ENCODE measurements at regions not wholly inside any gene's neighbourhood (a gene's known extent, or its start where the extent isn't known, plus 50 kb on each side); places are given as distances from the start of the nearest gene placed in this dataset.

DNA sequence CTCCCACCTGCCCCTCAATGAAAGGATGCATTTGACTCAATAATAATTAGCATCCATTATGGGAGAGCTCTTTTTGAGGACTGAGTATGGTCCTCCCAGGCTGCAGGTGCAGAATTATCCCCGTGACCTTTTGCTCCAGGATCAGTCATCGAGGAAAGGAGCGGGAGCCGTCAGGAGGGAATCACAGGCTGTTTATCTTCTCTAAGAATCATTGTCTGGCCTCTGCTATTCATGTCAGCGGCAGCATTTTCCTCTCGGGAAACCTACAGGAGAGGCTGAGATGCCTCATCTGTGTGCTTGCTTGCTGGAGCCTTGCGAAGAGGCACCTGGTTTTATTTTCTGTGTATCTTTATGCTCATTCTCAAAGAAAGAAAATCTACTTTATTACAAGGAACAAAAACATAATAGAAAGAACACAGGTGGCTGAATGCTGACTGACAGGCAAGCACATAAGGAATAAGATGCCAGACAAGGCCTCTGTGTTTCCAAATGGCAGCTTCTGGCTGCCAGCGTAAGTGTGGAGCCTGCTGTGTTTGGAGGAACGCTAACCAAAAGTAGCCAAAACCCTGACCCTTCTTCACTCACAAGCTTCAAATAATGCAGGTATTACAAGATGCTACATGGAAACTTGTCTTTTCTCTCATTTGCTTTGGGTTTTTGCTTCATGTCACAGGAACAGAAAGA is 539.1 kb upstream of the MARCKS start:
- TF ChIP-seq, protein P1, sequence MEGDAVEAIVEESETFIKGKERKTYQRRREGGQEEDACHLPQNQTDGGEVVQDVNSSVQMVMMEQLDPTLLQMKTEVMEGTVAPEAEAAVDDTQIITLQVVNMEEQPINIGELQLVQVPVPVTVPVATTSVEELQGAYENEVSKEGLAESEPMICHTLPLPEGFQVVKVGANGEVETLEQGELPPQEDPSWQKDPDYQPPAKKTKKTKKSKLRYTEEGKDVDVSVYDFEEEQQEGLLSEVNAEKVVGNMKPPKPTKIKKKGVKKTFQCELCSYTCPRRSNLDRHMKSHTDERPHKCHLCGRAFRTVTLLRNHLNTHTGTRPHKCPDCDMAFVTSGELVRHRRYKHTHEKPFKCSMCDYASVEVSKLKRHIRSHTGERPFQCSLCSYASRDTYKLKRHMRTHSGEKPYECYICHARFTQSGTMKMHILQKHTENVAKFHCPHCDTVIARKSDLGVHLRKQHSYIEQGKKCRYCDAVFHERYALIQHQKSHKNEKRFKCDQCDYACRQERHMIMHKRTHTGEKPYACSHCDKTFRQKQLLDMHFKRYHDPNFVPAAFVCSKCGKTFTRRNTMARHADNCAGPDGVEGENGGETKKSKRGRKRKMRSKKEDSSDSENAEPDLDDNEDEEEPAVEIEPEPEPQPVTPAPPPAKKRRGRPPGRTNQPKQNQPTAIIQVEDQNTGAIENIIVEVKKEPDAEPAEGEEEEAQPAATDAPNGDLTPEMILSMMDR (IDR thresholded peaks at IDR 0.05; ENCODE audit: low read depth, low read length, missing control alignments), result no peak
- no peak overlapping the region for H3K4me3 ChIP-seq (ENCODE audit: low read depth, low read length)
- in situ Hi-C loops (cut with HindIII; ENCODE audit: low sequenced_read_pairs), result no loop called here
- no peak for DNase-seq (ENCODE audit: low read depth)

DNA sequence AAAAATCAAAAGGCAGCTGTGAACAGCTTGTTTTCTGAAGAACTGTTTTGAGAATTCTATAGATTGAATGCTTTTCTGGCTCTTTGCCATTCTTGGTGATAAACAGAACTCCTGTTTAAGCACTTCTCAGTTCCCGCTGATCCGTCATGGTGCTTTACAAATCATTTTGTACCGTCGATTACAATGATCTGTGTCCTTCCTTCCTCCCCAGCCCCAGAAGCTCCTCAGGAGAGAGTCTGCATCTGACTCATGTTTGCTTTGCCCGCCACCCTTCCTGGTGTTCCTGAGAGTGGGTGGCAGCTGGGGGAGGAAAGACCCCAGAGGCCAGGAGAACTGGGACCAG is 538.6 kb upstream of the MARCKS start:
- DNase-seq (ENCODE audit: low read depth), result no peak
- TF ChIP-seq, protein P1 (IDR thresholded peaks at IDR 0.05; ENCODE audit: low read depth, low read length, missing control alignments), result no peak
- H3K4me3 ChIP-seq (ENCODE audit: low read depth, low read length), result no peak overlapping the region
- in situ Hi-C loops (cut with HindIII; ENCODE audit: low sequenced_read_pairs), result no loop called here

DNA sequence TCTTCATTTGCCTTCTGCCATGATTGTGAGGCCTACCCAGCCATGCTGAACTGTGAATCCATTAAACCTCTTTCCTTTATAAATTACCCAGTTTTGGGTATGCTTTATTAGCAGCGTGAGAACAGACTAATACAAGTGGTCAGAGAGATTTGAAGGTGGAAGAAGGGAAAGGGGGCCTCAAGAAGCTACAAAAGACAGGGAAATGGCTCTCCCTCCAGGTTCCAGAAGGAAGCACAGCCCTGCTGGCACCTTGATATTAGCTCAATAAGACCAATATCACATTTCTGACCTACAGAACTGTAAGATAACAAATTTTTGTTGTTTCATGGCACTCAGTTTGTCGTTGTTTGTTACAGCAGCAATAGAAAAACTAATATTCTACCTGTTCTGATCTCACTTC is 536.5 kb upstream of the MARCKS start:
- in situ Hi-C loops (cut with HindIII; ENCODE audit: low sequenced_read_pairs), result no loop called here
- TF ChIP-seq, protein P1 (IDR thresholded peaks at IDR 0.05; ENCODE audit: low read depth, low read length, missing control alignments), result no peak
- no peak overlapping the region for H3K4me3 ChIP-seq (ENCODE audit: low read depth, low read length)
- no peak for DNase-seq (ENCODE audit: low read depth)

DNA sequence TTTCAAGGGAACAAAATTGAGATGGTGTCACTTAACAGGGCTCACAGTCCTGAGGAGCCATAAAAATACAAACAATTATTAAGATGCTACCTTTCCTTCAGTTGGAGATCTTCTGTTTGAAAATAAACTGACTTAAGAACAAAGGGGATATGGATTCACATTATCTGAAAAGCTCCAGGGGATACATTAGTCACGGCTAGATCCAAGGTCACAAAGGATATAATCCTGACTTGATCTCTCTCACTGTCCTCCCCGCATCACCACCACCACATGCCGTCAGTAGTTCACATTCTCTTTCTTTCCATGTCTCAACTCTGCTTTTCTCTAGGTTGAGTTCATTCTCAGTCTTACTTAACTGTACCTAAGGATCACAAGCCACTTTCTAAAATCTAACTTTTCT is 530.4 kb upstream of the MARCKS start:
- TF ChIP-seq, protein P1 (IDR thresholded peaks at IDR 0.05; ENCODE audit: low read depth, low read length, missing control alignments), result no peak
- no peak for DNase-seq (ENCODE audit: low read depth)
- H3K4me3 ChIP-seq (ENCODE audit: low read depth, low read length), result no peak overlapping the region
- in situ Hi-C loops (cut with HindIII; ENCODE audit: low sequenced_read_pairs), result no loop called here

DNA sequence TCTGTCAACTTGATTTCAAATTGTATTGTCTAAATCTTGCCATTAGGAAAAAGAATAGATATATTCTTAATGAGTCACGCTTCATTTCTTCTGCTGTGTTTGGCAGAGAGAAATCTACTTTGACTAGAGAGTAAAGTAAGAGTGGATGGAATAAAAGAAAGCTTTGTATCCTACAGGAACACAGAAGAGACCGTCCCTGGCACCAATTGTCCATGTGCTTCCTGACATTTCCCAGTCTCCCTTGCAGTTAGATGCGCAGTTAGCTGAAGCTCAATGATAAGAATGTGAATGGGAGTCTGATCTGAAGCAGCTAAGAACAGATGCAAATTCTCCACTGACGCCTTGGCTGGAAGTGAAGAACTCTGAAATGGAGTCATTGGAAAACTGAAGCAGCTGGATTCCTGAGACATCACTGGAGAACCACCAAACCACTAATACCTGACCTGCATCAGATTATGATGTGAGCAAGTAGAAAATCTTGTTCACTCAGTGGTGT is 528.2 kb upstream of the MARCKS start:
- no peak overlapping the region for H3K4me3 ChIP-seq (ENCODE audit: low read depth, low read length)
- in situ Hi-C loops (cut with HindIII; ENCODE audit: low sequenced_read_pairs), result no loop called here
- TF ChIP-seq, protein P1 (IDR thresholded peaks at IDR 0.05; ENCODE audit: low read depth, low read length, missing control alignments), result no peak
- peak; percentile 78 for DNase-seq (ENCODE audit: low read depth)

DNA sequence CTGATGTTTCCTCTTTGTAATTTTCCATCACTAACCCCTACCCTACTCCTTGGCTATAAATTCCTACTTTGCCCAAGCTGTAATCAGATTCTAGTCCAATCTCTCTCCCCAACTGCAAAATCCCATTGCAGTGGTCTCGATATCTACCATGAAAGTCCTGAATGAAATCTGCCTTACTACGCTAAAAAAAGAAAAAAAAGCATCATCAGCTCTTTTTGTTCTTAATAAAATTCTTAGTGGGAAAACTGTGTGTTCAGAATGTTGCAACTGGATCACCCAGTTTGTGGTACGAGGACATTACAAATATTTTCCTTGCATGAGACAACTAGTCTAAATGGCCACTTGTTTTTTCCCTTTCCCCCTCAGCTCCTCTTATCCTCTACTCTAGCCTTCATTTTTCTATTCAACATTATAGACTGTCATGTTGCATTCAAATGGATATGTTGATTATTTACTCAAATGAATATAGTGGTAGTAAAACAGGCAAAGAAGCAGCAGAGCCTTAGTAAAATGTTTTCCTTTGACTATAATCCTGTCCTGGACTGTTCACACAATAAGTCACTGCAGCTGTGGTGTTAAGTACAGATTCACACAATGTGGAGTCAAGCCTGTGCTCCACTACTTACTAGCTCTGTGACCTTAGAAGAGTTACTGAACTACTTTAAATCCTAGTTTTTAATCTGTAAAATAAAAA is 527.1 kb upstream of the MARCKS start:
- in situ Hi-C loops (cut with HindIII; ENCODE audit: low sequenced_read_pairs), result no loop called here
- TF ChIP-seq, protein P1 (IDR thresholded peaks at IDR 0.05; ENCODE audit: low read depth, low read length, missing control alignments), result no peak
- no peak overlapping the region for H3K4me3 ChIP-seq (ENCODE audit: low read depth, low read length)
- no peak for DNase-seq (ENCODE audit: low read depth)

All from astrocyte of the cerebellum (primary cell).